HG02763 (cell line): ENCODE measurements at regions not wholly inside any gene's neighbourhood (a gene's known extent, or its start where the extent isn't known, plus 50 kb on each side); places are given as distances from the start of the nearest gene placed in this dataset.

Experiments
- ATAC-seq: cut with Tn5 transposase; IDR thresholded peaks from one replicate; pipeline ENCODE4 v1.9.1; 2021; ENCODE audit warnings: mild to moderate bottlenecking, moderate library complexity; ENCODE audit not compliant: unreplicated experiment

DNA sequence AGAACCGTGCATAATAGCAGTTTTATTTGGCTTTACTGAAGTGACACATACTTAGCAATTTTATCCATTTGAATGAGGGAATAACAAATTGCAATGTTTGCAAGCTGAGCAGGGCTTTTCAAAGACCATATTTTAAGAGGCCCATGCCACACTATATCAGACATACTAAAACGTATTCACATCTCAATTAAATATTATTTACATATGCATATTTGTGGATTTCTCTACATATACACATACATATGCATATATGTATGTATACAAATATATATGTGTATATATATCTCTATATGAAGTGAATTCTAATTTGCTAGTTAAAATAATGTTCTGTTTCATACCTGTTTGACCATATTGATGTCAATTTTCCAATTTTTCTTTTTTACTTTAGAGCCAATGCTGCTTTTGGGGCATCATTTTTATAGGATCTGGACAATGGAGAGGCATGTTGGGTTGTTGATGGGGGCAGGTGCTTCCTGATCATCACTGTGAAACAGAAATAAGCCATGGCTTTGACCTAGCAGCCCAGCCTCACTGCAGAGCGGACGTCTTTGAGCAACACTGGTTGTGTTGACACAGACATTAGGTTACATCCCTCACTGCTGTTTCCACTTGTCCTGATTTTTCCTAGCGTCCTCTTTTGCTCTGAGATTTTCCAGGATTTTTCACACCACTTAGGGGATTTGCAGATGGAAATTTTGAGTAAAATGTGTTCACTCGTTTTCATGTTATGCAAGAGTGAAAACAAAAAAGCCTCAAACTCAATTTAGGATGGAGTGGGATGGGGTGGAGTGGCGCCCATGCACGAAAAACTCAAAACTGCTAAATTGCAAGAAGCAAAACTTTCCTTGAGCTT lies 56.9 kb downstream of the RDH14 start:
- no peak for ATAC-seq

DNA sequence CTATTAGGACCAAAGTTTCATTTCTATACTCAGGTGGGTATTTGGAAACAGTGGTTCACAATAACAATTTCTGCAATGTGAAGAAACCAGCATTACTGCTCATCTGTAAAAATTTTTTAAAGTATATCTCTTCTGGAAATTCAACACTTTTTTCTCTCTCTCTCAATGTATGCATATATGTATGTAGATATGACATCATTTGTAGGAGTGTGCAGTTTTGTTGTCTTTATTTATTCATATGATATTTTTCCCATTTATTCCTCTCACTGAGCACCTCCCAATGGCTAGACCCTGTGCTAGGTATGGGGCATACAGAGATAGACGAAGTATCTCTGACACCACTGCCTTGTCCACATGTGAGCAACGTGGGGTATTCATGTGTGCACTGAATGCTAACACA lies 58.3 kb downstream of the RDH14 start:
- no peak for ATAC-seq

DNA sequence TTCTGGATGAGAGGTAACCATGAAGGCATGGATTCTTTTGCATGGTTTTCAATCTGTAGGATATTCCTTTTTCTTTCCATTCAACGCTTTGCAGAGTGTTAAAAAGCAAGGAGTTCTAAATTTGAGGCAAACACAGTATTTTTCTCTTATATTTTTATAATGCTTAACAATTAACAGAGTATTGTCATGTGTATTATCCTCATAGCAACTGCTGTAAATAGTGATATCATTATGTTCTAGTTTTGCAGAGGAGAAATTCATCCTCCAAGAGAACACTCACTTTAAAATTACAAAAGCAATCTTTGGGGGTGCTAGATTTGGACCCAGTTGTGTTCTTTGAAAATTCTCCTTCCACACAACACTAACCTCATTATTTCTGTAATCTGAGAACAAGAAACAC lies 58.7 kb downstream of the RDH14 start:
- no peak for ATAC-seq

DNA sequence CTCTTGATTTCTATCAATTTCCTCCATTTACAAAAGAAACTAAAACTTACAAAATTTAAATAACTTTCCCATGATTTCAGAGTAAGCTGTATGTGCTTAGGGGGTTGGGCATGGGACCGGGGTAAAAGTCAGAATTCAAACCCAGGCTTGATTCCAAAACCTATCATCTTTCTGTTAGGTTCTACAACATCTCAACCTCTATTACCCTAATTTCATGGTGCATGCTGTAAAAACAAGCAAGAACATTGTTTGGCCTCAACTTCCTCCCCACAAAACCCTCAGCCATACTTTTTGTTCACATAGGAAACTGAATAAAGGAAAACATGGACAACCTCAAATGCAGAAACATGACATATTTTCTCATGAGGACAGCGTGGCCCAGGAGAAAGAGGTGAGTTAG lies 59.3 kb downstream of the RDH14 start:
- no peak for ATAC-seq

DNA sequence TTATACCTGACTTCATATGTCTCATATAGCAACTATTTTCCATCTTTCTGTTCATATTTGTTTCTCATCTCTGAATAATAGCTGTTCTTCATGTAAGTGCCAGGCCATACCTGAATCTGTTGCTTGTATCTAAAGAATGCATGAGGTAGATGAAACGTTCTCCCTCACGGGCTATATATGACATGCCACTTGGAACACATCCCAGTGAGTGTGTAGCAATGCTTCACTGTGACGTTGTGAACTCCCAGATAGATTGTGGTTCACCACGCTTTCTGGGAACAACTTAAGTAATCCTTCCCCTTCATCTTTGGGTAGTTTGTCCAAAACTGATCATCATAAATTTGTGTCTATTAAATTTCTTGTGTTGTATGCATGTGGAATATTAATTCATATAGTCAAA lies 60.1 kb downstream of the RDH14 start:
- no peak for ATAC-seq

- no peak for ATAC-seq
These were observed 61.9 kb downstream of the RDH14 start for GRCh38 chr2:18498531-18498930.

DNA sequence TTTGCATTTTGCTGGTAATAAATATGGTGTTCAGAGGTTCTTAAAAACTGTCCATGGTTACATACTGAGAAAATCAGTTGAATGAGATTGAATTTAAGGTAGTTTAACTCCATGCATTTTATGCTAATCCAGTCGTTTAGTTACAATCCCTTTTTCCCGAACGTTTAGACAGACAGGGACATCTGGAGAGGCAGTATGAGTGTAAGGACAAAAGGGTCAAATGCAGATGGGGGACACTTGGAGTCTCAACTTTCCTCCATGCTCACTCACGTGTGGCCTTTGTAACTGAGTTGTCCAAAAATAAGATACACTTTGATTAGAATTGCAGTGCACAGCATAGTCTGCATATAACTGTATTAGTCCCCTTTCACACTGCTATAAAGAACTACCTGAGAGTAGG lies 63.9 kb downstream of the RDH14 start:
- ATAC-seq, result no peak

- no peak for ATAC-seq
These were observed 65.4 kb downstream of the RDH14 start for GRCh38 chr2:18495058-18495457.

GRCh38 chr2:18492721-18493120 lies 67.7 kb downstream of the RDH14 start:
- ATAC-seq, result no peak

DNA sequence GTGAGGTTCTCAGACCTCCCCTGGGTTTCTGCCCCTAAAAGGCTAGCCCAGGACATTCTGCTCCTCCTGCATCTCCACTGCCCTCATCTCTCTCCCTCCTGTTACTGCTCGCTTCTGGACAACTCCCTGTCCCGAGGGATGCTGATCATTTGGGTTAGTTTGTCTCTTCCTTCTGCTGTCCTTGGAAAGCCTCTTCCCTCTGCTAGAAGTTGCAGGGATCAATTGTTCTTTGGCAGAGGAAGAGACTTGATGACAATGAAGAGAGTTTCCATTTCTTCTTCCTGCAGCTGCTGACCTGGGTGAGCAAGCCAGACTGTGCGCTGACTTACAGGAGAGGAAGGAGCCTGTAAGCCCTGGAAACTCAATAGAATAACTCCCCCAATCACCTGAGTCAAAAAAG lies 68.9 kb downstream of the RDH14 start:
- no peak for ATAC-seq

DNA sequence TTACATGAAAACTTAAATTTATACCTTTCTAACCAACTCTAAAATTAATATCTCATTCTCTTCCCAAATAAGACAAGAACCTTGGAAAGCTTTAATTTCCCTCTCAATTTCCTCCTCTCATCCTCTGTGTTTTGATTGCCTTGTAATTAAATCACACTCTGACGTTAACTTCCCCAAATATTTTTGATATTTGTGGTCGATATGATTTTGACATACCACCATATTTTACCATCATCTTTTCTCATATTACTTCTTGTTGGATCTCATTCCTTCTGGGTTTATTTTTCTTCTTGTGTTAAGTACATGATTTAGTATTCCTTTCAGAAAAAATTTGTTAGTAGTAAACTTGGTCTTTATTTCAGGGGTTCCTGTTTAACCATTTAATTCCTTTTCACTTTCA lies 69.6 kb downstream of the RDH14 start:
- ATAC-seq, result no peak

DNA sequence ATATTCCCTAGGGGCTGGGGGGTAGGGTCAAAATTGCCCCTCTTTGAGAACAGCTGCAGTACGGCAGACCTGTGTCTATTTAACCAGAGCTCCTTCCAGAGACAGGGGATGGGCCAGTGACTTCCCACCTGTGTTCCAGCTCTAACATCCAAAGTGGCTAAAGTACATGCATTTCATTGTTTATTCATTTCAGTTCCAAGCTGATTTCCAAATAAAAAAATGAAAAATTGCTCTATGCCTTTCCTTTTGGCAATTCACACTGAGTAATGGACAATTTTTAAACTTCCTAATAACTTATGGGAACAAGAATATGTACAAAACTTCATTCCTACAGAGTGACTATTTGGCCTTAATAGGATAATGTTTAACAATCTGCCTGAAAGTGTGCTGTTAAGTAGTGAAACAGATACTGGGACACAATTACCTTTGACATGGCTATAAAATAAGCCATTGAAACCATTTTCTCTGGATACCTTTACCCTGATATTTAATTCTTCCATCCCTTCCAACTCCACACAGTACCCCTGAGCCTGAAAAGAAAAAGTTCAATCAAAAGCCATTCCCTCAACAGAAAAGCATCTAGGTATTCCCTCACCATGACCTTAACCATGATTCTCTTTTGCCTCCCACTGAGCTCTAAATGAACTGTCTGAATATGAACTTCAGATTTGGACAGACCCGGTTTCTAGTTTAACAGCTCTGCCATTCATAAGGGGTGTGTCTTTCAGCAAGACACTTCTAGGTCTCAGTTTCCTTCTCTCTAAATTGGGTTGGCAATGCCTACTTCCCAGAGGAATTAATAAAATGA lies 73.1 kb downstream of the RDH14 start:
- no peak for ATAC-seq

GRCh38 chr2:18484625-18485024 lies 75.8 kb downstream of the RDH14 start:
- no peak for ATAC-seq

DNA sequence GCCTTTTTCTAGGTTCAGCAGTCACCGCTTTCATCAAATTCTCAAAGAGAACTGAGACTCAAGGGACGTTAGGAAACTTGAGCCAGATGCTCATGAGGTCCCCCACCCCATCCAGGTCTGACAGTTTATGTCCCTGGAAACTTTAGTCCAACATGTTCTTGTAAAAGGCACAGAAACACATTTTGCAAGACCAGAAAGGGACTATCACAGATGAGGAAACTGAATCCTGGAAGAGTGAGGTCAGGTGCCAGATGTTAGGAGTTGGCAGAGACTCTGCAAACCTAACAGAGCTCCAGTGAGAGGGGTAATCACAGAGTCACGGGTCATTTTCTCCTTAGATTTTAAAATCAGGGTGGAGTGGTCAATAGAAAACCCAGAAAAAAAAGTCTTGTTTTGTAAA lies 76.6 kb downstream of the RDH14 start:
- no peak for ATAC-seq

DNA sequence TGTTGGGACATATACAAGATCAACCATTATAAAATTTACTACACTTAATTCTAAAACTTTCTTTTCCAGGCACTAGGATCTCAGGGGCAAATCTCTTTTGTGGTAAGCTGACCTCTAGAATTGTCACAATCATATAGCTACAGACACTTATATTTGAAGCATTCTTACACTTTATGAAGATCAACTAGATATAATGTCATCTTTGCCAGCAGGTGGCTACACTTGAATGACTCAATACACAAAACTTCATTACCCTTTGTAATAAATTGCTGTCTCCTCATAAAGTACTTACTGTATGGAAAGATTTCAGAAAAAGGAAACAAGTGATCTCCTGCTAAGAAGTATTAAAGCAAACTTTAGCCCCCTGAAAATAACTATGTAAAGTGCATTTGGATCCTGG lies 77.8 kb downstream of the RDH14 start:
- no peak for ATAC-seq

- no peak for ATAC-seq
These were observed 80.5 kb downstream of the RDH14 start for GRCh38 chr2:18479947-18480369.

GRCh38 chr2:18477293-18477692 lies 83.2 kb downstream of the RDH14 start:
- ATAC-seq, result no peak

- no peak for ATAC-seq
These were observed 84.0 kb downstream of the RDH14 start for GRCh38 chr2:18476484-18476883.

DNA sequence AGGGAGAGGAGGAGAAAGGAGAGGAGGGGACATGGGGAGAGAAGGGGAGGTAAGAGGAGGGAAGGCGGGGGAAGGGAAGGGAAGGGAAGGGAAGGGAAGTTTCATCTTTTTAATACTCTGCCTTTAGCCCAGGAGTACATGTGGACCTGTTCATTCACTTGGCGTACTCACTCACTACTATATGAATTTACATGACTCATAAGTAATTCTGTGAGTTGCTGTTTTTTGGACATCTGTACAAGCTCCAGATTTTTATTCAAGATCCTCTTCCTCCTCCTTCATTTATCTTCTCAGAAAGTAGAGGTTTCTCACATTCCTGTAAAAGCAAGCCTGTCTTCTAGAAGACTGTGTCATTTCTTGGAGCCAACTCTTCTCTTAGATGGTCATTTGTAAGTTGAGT lies 84.6 kb downstream of the RDH14 start:
- no peak for ATAC-seq

- ATAC-seq, result no peak
These were observed 85.8 kb downstream of the RDH14 start for GRCh38 chr2:18474700-18475099.

- ATAC-seq, result no peak
These were observed 86.9 kb downstream of the RDH14 start for GRCh38 chr2:18473241-18474181.
